DND-41 (cell line): ENCODE measurements at regions not wholly inside any gene's neighbourhood (a gene's known extent, or its start where the extent isn't known, plus 50 kb on each side); places are given as distances from the start of the nearest gene placed in this dataset.
"Not testable (repeated sequence)": the region's sequence is repeated elsewhere in the genome, so short reads cannot be mapped to it uniquely, and the experiment has no call there.

Experiments used
- ATAC-seq: fragments of 200-7000 bp; cut with Tn5 transposase; 3 replicates; pipeline ENCODE4 v1.9.1; 2021; ENCODE audit warnings: low read depth; ENCODE audit not compliant: insufficient read depth
- DNase-seq: peaks from one replicate; pipeline ENCODE4 v3.0.0-alpha.2; 2020
- H2AFZ ChIP-seq: 2 replicates; pipeline ENCODE4 v1.6.0; 2012; ENCODE audit warnings: low read depth, low read length
- H3K27ac ChIP-seq: 2 replicates; pipeline ENCODE4 v1.5.1; 2012; ENCODE audit warnings: low read length, inconsistent platforms
- H3K27me3 ChIP-seq: fragments of 200-600 bp; sonication (generic); 2 replicates; pipeline ENCODE4 v1.6.0; 2012; ENCODE audit warnings: low read length, mild to moderate bottlenecking, inconsistent platforms; ENCODE audit not compliant: insufficient read depth, poor library complexity
- H3K36me3 ChIP-seq: 2 replicates; pipeline ENCODE4 v1.5.1; 2012; ENCODE audit warnings: low read length, inconsistent platforms; ENCODE audit not compliant: insufficient read depth
- H3K4me1 ChIP-seq: 2 replicates; pipeline ENCODE4 v1.5.1; 2012; ENCODE audit warnings: mild to moderate bottlenecking, low read length; ENCODE audit not compliant: insufficient read depth
- H3K4me2 ChIP-seq: 2 replicates; pipeline ENCODE4 v1.6.0; 2012; ENCODE audit warnings: mild to moderate bottlenecking, moderate library complexity, low read length, inconsistent platforms; ENCODE audit not compliant: insufficient read depth
- H3K4me3 ChIP-seq, 2 experiments: fragments of 200-600 bp in 1 of 2; shearing (Covaris generic) in 1 of 2; 2 replicates each; pipeline ENCODE4 v1.5.1; 2012 to 2016; ENCODE audit warnings: inconsistent platforms in 2 of 2, low read length in 2 of 2, mild to moderate bottlenecking in 2 of 2, low read depth in 1 of 2, moderate library complexity in 1 of 2
- H3K79me2 ChIP-seq: 2 replicates; pipeline ENCODE4 v1.6.0; 2012; ENCODE audit warnings: low read length, inconsistent platforms; ENCODE audit not compliant: insufficient read depth
- H3K9ac ChIP-seq: 2 replicates; pipeline ENCODE4 v1.6.0; 2012; ENCODE audit warnings: low read depth, mild to moderate bottlenecking, inconsistent platforms, low read length, moderate library complexity
- H3K9me3 ChIP-seq: 2 replicates; pipeline ENCODE4 v1.5.1; 2012; ENCODE audit warnings: low read length, moderate library complexity, mild to moderate bottlenecking, inconsistent platforms; ENCODE audit not compliant: insufficient read depth, severe bottlenecking
- H4K20me1 ChIP-seq: 2 replicates; pipeline ENCODE4 v1.6.0; 2012; ENCODE audit warnings: low read length; ENCODE audit not compliant: insufficient read depth
- CTCF ChIP-seq: IDR thresholded peaks from 2 replicates; pipeline ENCODE4 v1.5.1; 2012; ENCODE audit warnings: borderline replicate concordance, low read length, moderate library complexity, mild to moderate bottlenecking; ENCODE audit not compliant: poor library complexity, severe bottlenecking; ENCODE audit errors: extremely low read depth
- EZH2 ChIP-seq: IDR thresholded peaks from 3 replicates; pipeline ENCODE4 v1.6.1; 2012; ENCODE audit warnings: borderline replicate concordance, low read depth, mild to moderate bottlenecking, moderate library complexity, low read length, inconsistent platforms; ENCODE audit not compliant: severe bottlenecking

- Histone ChIP-seq H4K20me1 (no peaks in the 10 kb centered on the region), H2AFZ (peak overlapping the region; percentile 41), H3K4me2 (no peak overlapping the region), H3K4me1 (peaks cover 11% of the 10 kb centered on the region; the same call in 1 of the 2 replicates), H3K36me3 (no peaks in the 10 kb centered on the region), H3K79me2 (no peaks in the 10 kb centered on the region), H3K9ac (no peak overlapping the region), H3K4me3 (no peak overlapping the region), H3K9me3 (no peaks in the 10 kb centered on the region), H3K27me3 (no peaks in the 10 kb centered on the region), H3K27ac (no peak overlapping the region; the same call in 1 of the 2 replicates)
- TF ChIP-seq CTCF (no peak), EZH2 (no peak)
- DNase-seq (no peak), ATAC-seq (no peak)
Measured at GRCh38 chr6:80959034-80959433, 793.4 kb downstream of the TENT5A start.

GRCh38 chr6:80956898-80957297 lies 795.6 kb downstream of the TENT5A start:
- H3K4me2 ChIP-seq, result no peak overlapping the region
- H3K27ac ChIP-seq, result no peak overlapping the region
- ATAC-seq (no peak), DNase-seq (no peak)
- H3K4me1 ChIP-seq, result peaks cover 18% of the 10 kb centered on the region; the same call in 1 of the 2 replicates
- H3K4me3 ChIP-seq, result no peak overlapping the region
- no peaks in the 10 kb centered on the region for H3K36me3 ChIP-seq
- H3K9me3 ChIP-seq, result no peaks in the 10 kb centered on the region
- TF ChIP-seq CTCF, result no peak
- no peak for TF ChIP-seq EZH2
- H3K79me2 ChIP-seq, result no peaks in the 10 kb centered on the region
- no peaks in the 10 kb centered on the region for H3K27me3 ChIP-seq
- no peak overlapping the region for H3K9ac ChIP-seq
- H4K20me1 ChIP-seq, result no peaks in the 10 kb centered on the region
- no peak overlapping the region for H2AFZ ChIP-seq

DNA sequence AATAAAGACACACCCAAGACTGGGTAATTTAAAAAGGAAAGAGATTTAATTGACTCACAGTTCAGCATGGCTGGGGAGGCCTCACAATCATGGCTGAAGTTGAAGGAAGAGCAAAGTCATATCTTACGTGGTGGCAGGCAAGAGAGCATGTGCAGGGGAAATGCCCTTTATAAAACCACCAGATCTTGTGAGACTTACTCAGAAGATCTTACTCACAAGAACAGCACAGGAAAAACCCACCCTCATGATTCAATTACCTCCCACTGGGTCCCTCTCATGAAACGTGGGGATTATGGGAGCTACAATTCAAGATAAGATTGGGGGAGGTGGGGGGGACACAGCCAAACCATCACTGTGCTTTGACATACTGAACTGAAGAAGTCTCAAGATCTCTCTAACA lies 800.0 kb downstream of the TENT5A start:
- not testable (repeated sequence) for H3K27ac ChIP-seq, DNase-seq, H3K9me3 ChIP-seq, H3K4me1 ChIP-seq, H4K20me1 ChIP-seq, H3K4me3 ChIP-seq, ATAC-seq, H3K4me2 ChIP-seq, H3K27me3 ChIP-seq, H3K36me3 ChIP-seq, H3K9ac ChIP-seq, H3K79me2 ChIP-seq
- H2AFZ ChIP-seq, result peak overlapping the region; percentile 42; the same call in 1 of the 2 replicates

DNA sequence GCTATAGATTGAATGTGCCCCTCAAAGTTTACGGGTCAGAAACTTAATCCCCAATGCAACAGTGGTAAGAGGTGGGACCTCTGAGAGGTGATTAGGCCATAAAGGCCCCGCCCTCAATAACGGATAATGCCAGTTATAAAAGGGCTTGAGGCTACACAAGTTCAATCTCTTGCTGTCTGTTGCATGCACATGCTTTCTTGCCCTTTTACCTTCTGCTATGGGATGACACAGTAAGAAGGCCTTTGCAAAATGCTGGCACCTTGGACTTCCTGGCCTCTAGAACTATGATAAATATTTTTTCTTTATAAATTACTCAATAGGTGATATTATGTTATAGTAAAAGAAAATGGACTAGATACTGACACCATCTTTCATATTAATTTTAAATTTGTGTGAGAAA lies 806.1 kb downstream of the TENT5A start:
- ATAC-seq (no peak), DNase-seq (no peak)
- Histone ChIP-seq H4K20me1 (no peaks in the 10 kb centered on the region), H3K9me3 (no peaks in the 10 kb centered on the region), H3K27ac (no peak overlapping the region), H3K4me2 (no peak overlapping the region), H3K36me3 (no peaks in the 10 kb centered on the region), H3K79me2 (no peaks in the 10 kb centered on the region), H3K9ac (no peak overlapping the region), H2AFZ (no peak overlapping the region), H3K27me3 (no peaks in the 10 kb centered on the region), H3K4me1 (peaks cover 2% of the 10 kb centered on the region; the same call in 1 of the 2 replicates), H3K4me3 (no peak overlapping the region)
- TF ChIP-seq EZH2 (no peak), CTCF (no peak)
